ENCODE measurements at regions not wholly inside any gene's neighbourhood (a gene's known extent, or its start where the extent isn't known, plus 50 kb on each side); places are given as distances from the start of the nearest gene placed in this dataset.
"Not testable (repeated sequence)": the region's sequence is repeated elsewhere in the genome, so short reads cannot be mapped to it uniquely, and the experiment has no call there.

GRCh38 chr1:208943291-208943690 is 640.2 kb upstream of the CAMK1G start:
- no peak for DNase-seq (ENCODE audit: low read depth in 2 of 2)

DNA sequence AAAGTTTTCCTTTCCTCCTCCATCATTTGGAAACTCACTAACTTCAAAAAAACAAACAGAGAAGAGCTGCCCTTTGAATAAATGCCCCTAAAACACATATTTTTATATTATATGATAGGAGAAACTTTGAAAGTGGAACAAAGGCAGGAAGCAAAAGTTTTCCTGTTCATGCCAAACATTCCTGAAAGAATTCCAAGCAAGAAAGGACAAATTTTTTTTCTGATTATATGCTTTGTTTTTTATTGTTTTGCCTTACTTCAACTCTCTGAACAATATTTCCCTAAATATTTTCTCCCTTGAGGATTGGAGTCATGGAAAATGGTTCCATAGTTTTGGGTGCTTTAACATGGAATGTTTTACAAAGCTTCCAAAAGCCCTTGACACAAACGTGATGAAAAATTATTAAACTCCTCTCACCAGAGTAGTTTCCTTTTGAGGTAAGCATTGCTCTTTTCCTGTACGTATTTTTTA is 638.5 kb upstream of the CAMK1G start:
- DNase-seq (ENCODE audit: low read depth in 2 of 2), result no peak

DNA sequence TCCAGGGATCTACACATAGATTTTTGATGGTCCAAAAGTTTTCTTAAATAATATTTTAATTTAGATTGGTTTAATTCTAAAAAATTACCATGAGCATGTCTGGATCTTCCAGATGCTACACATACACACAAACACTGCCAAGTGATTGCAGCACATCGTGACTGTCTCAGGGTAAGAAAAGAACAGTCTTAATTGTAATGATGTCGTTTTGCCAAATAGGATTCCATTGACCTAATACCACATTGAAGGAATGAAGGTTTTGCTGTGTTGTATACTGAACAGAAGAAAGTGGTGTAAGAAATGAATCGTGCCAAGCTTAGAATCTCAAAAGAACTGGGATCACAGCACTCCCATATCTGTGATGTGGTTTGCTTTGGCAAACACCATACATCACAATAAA is 633.3 kb upstream of the CAMK1G start:
- no peak for DNase-seq (ENCODE audit: low read depth in 2 of 2)

- DNase-seq (ENCODE audit: low read depth in 2 of 2), result no peak
These were observed 632.4 kb upstream of the CAMK1G start for GRCh38 chr1:208951026-208951525.

- DNase-seq (ENCODE audit: low read depth in 2 of 2), result no peak
These were observed 631.6 kb upstream of the CAMK1G start for GRCh38 chr1:208951908-208952307.

- DNase-seq (ENCODE audit: low read depth in 2 of 2), result no peak
These were observed 620.6 kb upstream of the CAMK1G start for GRCh38 chr1:208962867-208963266.

- DNase-seq (ENCODE audit: low read depth in 2 of 2), result no peak
These were observed 618.2 kb upstream of the CAMK1G start for GRCh38 chr1:208965351-208965750.

- DNase-seq (ENCODE audit: low read depth in 2 of 2), result no peak
These were observed 616.2 kb upstream of the CAMK1G start for GRCh38 chr1:208967334-208967733.

- DNase-seq (ENCODE audit: low read depth in 2 of 2), result no peak
These were observed 608.8 kb upstream of the CAMK1G start for GRCh38 chr1:208974717-208975116.

GRCh38 chr1:208975456-208975855 is 608.1 kb upstream of the CAMK1G start:
- no peak for DNase-seq (ENCODE audit: low read depth in 2 of 2)

GRCh38 chr1:208977012-208977411 is 606.5 kb upstream of the CAMK1G start:
- DNase-seq (ENCODE audit: low read depth in 2 of 2), result no peak

GRCh38 chr1:208977638-208978256 is 605.8 kb upstream of the CAMK1G start:
- no peak for DNase-seq (ENCODE audit: low read depth in 2 of 2)

- no peak for DNase-seq (ENCODE audit: low read depth in 2 of 2)
These were observed 603.7 kb upstream of the CAMK1G start for GRCh38 chr1:208979776-208980175.

DNA sequence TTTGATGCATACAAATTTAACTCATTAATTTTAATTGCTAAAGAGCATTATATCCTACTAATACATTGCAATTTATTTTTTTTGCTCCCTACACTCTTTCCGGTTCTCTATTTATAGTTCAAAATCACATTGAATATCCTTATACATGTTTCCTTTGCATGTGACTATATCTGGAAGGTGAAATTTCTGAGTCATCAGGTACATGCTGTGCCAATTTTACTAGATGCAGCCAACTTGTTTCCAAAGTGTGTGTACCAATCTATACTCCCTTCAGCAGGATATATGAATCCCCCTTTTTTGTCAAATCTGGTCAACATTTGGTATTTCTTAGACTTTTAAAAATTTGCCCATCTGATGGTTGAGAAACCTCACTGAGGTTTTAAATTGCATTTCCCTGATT is 602.9 kb upstream of the CAMK1G start:
- no peak for DNase-seq (ENCODE audit: low read depth in 2 of 2)

- no peak for DNase-seq (ENCODE audit: low read depth in 2 of 2)
These were observed 598.3 kb upstream of the CAMK1G start for GRCh38 chr1:208985231-208985630.

DNA sequence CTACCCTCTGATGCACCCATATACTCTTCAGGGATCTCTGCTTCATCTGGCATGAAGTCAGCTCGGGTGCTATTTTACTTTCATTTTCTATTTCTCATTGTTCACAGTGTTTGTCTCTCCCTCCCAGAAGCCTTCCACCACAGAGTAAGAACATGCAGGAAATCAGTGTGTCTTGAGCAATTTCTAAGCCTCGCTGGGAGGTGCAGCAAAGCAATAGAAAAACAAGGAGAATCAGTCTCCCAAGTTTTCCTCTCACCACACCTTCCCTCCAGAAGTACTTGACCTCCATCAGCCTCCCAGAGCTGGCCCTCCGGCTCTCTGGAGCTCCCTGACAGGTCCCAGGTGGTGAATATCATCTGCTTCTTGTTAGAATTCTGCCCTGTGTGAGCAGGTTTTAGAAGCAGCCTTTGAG is 594.7 kb upstream of the CAMK1G start:
- no peak for DNase-seq (ENCODE audit: low read depth in 2 of 2)

DNA sequence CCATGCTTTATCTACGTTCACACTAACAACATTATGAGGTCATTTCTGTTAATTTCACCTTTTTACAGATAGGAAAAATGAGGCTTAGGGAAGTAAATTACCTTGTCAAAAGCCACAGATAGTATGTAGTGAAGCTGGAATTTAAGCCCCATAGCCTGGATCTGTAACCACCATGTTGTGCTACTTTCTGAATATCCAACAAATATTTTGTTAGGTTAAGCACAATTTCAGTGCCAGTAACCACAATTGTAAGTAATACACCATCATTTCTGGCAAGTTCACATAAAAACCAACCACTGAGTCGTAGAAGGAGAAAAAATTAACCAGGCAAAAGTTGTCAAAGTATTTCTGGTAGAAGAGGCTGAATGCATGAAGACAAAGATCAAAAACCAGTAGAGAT is 593.1 kb upstream of the CAMK1G start:
- no peak for DNase-seq (ENCODE audit: low read depth in 2 of 2)

DNA sequence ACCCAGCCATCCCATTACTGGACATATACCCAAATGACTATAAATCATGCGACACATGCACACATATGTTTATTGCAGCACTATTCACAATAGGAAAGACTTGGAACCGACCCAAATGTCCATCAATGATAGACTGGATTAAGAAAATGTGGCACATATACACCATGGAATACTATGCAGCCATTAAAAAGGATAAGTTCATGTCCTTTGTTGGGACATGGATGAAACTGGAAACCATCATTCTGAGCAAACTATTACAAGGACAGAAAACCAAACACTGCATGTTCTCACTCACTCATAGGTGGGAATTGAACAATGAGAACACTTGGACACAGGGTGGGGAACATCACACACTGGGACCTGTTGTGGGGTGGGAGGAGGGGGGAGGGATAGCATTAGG is 586.5 kb upstream of the CAMK1G start:
- DNase-seq (ENCODE audit: low read depth in 2 of 2), result not testable (repeated sequence)

DNA sequence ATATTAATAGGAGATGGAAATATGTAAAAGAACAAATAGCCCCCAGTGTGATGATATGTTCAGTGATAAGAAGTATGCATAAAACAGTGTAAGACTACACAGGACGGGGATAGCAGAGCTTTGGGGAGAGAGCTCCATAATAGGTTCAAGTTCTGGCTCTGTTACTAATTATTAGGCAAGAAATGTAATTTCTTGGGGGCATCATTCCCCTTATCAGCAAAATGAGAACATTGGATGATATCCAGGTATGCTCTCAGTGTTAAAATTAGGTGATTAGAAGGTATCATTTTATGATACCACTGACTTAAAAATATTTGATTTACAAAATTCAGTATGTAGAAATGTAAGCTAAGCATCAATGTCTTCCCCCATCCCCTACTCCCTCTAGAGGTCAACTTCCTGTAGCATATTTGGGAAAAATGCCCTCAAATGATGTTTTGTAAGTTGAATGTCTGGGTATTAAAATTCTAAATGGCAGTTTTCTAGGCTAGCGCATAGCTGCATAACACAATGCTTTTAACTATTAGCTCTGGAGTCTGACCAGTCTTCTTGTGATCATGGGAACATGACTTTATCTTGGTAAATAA is 585.7 kb upstream of the CAMK1G start:
- no peak for DNase-seq (ENCODE audit: low read depth in 2 of 2)

DNA sequence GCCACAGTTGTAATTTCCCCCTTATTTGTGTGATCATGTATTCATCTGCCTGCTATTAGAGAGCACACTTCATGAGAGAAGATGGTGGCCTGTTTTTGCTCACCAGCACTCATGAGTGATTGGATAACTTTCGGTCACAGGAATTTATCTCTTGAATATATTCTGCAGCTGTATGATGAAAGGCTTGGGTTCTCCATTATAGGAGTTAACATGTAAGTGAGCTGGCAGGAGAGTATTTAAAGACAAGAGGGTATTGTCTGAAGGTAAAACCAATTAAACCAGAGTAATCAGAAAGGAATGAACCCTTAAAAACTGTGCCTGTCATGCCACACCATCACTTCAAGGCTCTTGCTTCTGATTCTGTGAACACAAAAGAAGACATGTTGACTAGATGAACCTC is 574.9 kb upstream of the CAMK1G start:
- no peak for DNase-seq (ENCODE audit: low read depth in 2 of 2)

DNA sequence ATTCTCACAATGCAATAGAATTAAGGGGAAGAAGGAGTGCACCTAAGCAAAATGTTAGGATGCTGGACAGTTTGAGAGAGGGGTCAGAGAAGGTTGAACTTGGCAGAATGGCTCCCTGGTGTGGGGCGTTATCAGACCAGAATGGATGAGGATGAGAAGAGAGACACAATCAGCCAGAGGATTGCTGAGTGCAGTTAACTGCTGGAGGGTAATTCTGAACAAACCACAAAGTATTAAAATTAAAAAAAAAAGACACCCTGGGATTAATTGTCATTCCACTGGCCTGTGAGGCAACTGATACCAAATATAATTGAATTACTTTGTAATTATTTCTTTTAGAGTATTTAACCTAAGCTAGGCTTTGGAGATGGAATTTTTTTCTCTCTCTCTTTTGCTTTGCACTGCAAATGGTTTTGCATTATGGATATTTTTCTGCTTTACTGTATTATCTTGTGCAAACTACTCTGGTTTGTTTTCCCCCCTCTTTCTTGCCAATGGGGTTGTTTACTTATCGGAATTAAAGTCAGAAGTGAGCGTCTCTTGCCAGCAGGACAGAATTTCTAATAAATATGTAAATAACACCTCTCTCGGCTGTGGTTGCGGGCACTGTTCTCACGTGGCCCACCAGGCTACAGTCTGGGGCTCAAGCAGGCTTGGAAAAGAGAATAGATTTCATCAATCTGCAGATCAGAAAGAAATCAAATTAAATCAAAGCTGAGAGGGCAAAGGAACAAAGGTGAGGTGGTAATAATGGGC is 572.9 kb upstream of the CAMK1G start:
- no peak for DNase-seq (ENCODE audit: low read depth in 2 of 2)

DNA sequence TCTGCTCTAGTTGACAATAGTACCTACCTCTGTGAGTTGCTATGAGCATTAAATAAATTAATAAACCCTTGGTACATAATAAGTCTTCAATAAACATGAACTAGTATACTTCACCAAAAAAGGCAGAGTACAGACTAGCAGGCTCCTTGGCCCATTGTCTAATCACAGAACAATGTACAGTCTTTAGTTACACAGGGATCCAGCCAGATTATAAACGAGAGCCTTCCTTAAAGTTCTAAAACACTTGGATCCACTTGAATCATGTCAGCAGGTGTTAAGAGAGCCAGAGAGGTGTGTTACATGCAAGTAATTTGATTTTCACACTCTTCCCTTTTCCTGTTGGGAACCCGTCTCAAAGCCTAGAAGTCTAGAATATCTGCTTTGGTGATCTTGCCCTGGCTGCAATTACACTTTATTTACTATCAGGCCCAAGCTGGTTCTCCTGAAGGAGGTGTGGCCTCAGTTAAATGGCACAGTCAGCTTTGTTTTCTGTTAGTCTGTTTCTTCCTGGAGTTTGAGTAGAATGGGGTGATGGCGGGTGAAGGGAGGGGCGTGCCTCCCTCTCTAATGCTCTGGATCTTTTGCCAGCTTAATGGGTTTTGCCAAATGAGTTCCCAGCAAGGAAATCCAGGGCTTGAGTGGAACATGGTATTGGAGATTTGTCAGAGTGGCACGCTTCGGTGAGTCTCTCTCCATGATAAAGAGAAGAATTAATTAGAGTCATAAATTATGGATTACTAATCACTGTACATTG is 570.9 kb upstream of the CAMK1G start:
- no peak for DNase-seq (ENCODE audit: low read depth in 2 of 2)
